HUES6 (cell line): ENCODE measurements at regions not wholly inside any gene's neighbourhood (a gene's known extent, or its start where the extent isn't known, plus 50 kb on each side); places are given as distances from the start of the nearest gene placed in this dataset.

Experiments used
- H3K27ac ChIP-seq: 2 replicates; pipeline ENCODE4 v1.7.0; 2013; ENCODE audit warnings: low read depth, mild to moderate bottlenecking, low read length, inconsistent platforms
- H3K27me3 ChIP-seq: 2 replicates; pipeline ENCODE4 v1.6.1; 2013; ENCODE audit warnings: low read length; ENCODE audit not compliant: control insufficient read depth, insufficient read depth
- H3K36me3 ChIP-seq: 2 replicates; pipeline ENCODE4 v1.6.1; 2013; ENCODE audit warnings: low read length; ENCODE audit not compliant: control insufficient read depth, insufficient read depth
- H3K4me1 ChIP-seq: 2 replicates; pipeline ENCODE4 v1.6.1; 2013; ENCODE audit warnings: low read length; ENCODE audit not compliant: control insufficient read depth, insufficient read depth
- H3K4me3 ChIP-seq: 2 replicates; pipeline ENCODE4 v1.5.1; 2013; ENCODE audit warnings: low read depth, low read length
- H3K9ac ChIP-seq: one replicate; pipeline ENCODE4 v1.6.1; 2013; ENCODE audit warnings: mild to moderate bottlenecking, low read length
- H3K9me3 ChIP-seq: 2 replicates; pipeline ENCODE4 v1.6.1; 2013; ENCODE audit warnings: low read depth, low read length; ENCODE audit not compliant: control insufficient read depth, insufficient read depth

DNA sequence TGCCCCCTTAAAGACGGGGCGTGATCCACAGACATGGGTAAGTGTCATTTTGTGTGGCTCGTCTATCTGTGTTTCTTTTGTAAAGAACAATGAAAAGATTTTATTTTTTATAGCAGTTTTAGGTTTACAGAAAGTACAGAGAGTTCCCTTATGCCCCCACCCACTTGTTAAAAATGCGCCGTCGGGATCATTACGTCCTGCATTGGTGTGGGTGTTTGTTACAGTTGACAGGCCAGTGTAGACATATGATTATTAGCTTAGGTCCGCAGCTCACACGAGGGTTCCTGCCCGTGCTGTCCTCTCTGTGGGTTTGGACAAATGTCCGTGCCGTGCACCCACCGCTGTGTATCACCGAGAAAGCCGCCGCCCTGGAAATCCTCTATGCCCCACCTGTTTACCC, 50.5 kb downstream of the RGS12 start:
- no peaks in the 10 kb centered on the region for H3K36me3 ChIP-seq
- H3K4me3 ChIP-seq, result no peak overlapping the region
- H3K27me3 ChIP-seq, result no peaks in the 10 kb centered on the region
- peaks cover 8% of the 10 kb centered on the region for H3K4me1 ChIP-seq
- H3K9ac ChIP-seq, result no peak overlapping the region
- no peak overlapping the region for H3K27ac ChIP-seq
- H3K9me3 ChIP-seq, result no peaks in the 10 kb centered on the region

DNA sequence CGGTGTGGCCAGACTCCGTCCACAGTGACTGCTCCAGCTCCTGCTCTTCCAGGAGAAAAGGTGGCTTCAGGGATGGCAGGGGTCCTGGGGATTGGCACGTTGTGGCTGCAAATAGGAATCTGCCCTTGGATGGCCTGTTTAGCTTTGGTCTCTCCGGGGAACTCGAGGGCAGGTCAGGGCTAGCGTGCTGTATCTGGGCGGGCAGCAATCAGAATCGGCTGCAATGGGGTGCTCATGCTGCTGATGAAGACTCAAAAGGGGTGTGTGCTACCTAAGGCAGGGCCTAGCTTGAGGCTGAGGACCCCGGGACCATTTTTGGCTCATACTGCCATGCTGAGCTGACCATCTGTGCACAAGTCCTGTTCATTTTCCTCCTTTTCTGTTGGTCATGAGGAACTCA, 51.3 kb downstream of the RGS12 start:
- H3K9me3 ChIP-seq, result no peaks in the 10 kb centered on the region
- peaks cover 15% of the 10 kb centered on the region for H3K4me1 ChIP-seq
- no peak overlapping the region for H3K4me3 ChIP-seq
- H3K27ac ChIP-seq, result no peak overlapping the region
- H3K36me3 ChIP-seq, result no peaks in the 10 kb centered on the region
- no peak overlapping the region for H3K9ac ChIP-seq
- no peaks in the 10 kb centered on the region for H3K27me3 ChIP-seq

DNA sequence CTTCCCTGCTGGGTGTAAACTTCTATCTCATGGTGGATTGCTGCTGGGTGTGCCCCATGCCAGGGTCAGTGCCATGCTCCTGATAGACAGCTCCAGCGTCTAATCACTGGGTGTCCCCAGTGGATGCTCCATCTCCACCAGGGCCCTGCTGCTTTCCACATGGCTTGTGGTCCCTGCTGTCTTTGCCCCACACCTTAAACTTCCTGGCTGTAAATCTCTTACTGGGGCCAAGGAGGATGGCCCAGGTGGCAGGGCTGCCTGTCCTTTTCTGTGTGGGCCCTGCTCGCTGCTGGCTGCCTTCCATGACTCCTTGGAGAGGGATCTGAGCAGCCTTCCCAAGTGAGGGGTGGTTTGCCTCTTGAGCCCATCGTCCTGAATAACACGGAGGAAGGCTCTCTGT, 51.8 kb downstream of the RGS12 start:
- Histone ChIP-seq H3K36me3 (no peaks in the 10 kb centered on the region), H3K27me3 (no peaks in the 10 kb centered on the region), H3K9ac (no peak overlapping the region), H3K9me3 (no peaks in the 10 kb centered on the region), H3K4me3 (no peak overlapping the region), H3K27ac (no peak overlapping the region), H3K4me1 (peaks cover 17% of the 10 kb centered on the region)

DNA sequence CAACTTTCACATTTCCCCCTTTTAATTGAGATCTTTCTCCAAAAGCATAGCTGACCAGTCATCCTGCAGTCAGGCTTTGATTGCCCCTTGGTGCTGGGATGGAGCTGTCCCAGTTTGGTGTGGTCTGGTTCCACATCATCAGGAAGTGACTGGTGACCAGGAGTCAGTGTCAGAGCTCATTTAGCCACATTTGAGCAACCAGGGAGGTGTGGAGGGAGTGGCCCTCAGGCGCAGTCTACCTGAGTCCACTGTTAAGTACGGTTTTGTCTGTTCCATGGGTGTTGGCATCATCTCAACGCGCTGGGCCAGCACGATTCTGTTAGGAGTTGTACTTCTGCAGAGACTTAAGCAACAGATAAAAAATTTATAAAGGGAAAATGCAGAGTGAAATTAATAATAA, 52.6 kb downstream of the RGS12 start:
- no peak overlapping the region for H3K27ac ChIP-seq
- no peaks in the 10 kb centered on the region for H3K36me3 ChIP-seq
- H3K9me3 ChIP-seq, result no peaks in the 10 kb centered on the region
- peaks cover 17% of the 10 kb centered on the region for H3K4me1 ChIP-seq
- H3K4me3 ChIP-seq, result no peak overlapping the region
- H3K9ac ChIP-seq, result no peak overlapping the region
- H3K27me3 ChIP-seq, result no peaks in the 10 kb centered on the region

DNA sequence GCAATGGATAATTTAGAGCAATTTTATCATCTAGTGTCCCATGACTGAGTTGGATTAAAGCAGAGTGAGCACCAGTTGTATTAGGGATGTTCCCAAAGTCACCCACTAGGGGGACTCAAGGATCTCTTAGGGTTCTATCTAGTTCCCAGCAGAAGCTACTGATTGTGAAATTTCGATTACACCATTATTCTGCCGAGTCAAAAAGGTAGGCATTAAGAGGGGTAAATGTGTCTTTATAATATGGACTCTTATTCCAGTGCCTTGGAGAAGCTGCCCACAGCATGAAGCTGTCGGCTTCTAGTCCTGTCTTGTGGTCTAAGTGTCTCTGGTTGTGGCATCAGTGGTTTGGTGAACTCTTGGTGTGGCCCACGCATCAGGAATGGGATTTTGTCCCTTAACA, 53.3 kb downstream of the RGS12 start:
- no peak overlapping the region for H3K4me3 ChIP-seq
- no peaks in the 10 kb centered on the region for H3K9me3 ChIP-seq
- peaks cover 17% of the 10 kb centered on the region for H3K4me1 ChIP-seq
- no peak overlapping the region for H3K27ac ChIP-seq
- H3K27me3 ChIP-seq, result no peaks in the 10 kb centered on the region
- no peaks in the 10 kb centered on the region for H3K36me3 ChIP-seq
- no peak overlapping the region for H3K9ac ChIP-seq

- H3K27me3 ChIP-seq, result no peaks in the 10 kb centered on the region
- H3K4me1 ChIP-seq, result peaks cover 12% of the 10 kb centered on the region
- no peaks in the 10 kb centered on the region for H3K36me3 ChIP-seq
- no peak overlapping the region for H3K4me3 ChIP-seq
- no peak overlapping the region for H3K9ac ChIP-seq
- H3K27ac ChIP-seq, result no peak overlapping the region
- H3K9me3 ChIP-seq, result no peaks in the 10 kb centered on the region
These were observed 55.0 kb downstream of the RGS12 start for GRCh38 chr4:3347871-3348270.

- Histone ChIP-seq H3K9me3 (no peaks in the 10 kb centered on the region), H3K4me1 (peaks cover 12% of the 10 kb centered on the region), H3K36me3 (no peaks in the 10 kb centered on the region), H3K9ac (no peak overlapping the region), H3K27ac (no peak overlapping the region), H3K4me3 (no peak overlapping the region), H3K27me3 (no peaks in the 10 kb centered on the region)
These were observed 55.8 kb downstream of the RGS12 start for GRCh38 chr4:3348621-3349020.

DNA sequence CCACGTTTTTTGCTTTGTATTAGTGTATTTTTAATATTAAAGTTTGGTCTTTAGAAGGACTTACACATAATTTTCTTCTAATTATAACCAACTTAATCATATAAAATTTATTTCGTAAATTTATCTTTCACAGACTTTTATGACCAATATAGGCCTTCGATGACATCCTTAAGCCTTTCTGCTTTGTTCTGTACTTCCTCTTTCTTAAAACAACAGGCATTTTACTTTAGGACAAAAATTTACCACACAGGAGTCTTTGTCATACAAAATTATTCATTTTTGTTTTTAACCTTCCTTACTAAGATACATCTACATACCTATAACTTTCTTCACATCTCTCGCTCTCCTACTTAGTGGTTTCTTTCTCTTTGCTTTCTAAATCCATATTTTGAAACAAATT, 56.3 kb downstream of the RGS12 start:
- no peaks in the 10 kb centered on the region for H3K36me3 ChIP-seq
- H3K27me3 ChIP-seq, result no peaks in the 10 kb centered on the region
- no peaks in the 10 kb centered on the region for H3K9me3 ChIP-seq
- no peak overlapping the region for H3K9ac ChIP-seq
- H3K27ac ChIP-seq, result no peak overlapping the region
- H3K4me3 ChIP-seq, result no peak overlapping the region
- peaks cover 12% of the 10 kb centered on the region for H3K4me1 ChIP-seq

GRCh38 chr4:3351997-3352396, 59.2 kb downstream of the RGS12 start:
- H3K36me3 ChIP-seq, result no peaks in the 10 kb centered on the region
- H3K27ac ChIP-seq, result no peak overlapping the region
- H3K4me1 ChIP-seq, result peaks cover 12% of the 10 kb centered on the region
- H3K4me3 ChIP-seq, result no peak overlapping the region
- H3K27me3 ChIP-seq, result no peaks in the 10 kb centered on the region
- no peaks in the 10 kb centered on the region for H3K9me3 ChIP-seq
- no peak overlapping the region for H3K9ac ChIP-seq

- no peaks in the 10 kb centered on the region for H3K27me3 ChIP-seq
- H3K36me3 ChIP-seq, result no peaks in the 10 kb centered on the region
- H3K9ac ChIP-seq, result no peak overlapping the region
- H3K4me3 ChIP-seq, result no peak overlapping the region
- H3K27ac ChIP-seq, result no peak overlapping the region
- no peaks in the 10 kb centered on the region for H3K9me3 ChIP-seq
- peaks cover 12% of the 10 kb centered on the region for H3K4me1 ChIP-seq
These were observed 59.7 kb downstream of the RGS12 start for GRCh38 chr4:3352505-3352904.

DNA sequence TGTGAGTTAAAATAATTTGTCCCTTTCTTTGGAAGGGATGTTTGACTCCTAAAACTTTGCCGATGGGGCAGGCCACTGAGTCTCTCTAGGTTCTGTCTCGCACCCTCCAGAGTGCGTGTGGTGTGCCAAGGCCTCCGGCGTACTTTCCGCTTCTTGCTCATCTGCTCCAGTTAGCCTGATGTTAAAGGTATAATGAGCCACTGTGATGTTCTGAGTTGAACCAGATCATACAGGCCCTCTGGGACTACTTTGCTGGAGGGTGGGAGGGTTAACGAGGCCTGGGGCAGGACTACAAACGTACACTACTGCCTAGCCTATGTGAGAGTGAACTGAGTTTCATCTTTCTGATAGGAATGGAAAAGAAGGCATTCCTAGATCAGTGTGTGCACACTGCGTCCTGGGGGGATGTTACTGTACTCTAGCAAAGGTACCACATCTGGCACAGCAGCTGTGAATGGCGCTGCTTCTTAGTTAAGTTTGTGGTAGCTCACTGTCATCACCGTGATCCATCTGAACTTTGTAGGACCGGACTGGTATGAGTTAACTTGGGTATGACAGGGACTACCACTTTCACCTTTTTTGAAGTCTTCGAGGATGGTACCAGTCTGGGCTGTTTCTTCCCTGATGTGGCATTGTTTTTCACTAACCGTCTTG, 60.2 kb downstream of the RGS12 start:
- H3K4me1 ChIP-seq, result peaks cover 12% of the 10 kb centered on the region
- H3K36me3 ChIP-seq, result no peaks in the 10 kb centered on the region
- no peak overlapping the region for H3K9ac ChIP-seq
- H3K9me3 ChIP-seq, result no peaks in the 10 kb centered on the region
- H3K27me3 ChIP-seq, result no peaks in the 10 kb centered on the region
- no peak overlapping the region for H3K4me3 ChIP-seq
- no peak overlapping the region for H3K27ac ChIP-seq
